GM18520 (cell line): ENCODE measurements at regions not wholly inside any gene's neighbourhood (a gene's known extent, or its start where the extent isn't known, plus 50 kb on each side); places are given as distances from the start of the nearest gene placed in this dataset.

Experiments
- ATAC-seq: cut with Tn5 transposase; IDR thresholded peaks from one replicate; pipeline ENCODE4 v1.9.1; 2021; ENCODE audit not compliant: unreplicated experiment

DNA sequence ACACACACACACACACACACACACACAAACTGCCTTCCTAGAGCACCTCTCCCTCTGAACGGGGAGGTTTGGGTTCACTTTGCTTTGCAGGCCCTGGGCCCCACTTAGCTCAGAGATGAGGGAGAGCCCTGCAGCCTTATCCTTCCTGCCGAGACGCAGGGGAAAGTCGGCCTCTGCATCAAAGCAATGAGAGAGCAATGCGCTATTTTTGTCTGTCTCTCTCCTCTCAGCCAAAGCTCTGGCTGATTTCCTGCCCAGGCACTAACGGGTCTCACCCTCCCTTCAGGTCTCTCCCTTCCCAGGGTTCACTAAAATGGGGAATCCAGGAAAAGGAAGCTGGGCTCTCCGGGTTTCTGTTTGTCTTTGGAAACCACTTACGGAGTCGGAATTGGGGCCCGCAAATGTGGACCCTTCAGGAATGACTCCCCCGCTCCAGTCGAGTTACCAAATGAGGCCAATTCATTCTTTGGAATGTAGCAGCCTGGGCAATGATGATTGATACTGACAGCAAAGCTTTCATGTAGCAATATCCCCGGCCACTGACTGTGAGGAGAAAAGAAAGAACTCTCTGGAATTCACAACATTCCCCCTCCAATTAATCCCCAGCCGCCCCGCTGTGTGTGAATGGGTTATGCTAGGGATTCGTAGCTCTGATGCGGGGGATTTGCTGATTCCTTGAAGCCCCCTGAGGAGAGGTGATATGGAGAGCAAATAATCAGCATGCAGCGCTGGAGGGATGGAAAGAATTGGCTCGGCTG is 61.5 kb upstream of the WLS start:
- ATAC-seq, result no peak

DNA sequence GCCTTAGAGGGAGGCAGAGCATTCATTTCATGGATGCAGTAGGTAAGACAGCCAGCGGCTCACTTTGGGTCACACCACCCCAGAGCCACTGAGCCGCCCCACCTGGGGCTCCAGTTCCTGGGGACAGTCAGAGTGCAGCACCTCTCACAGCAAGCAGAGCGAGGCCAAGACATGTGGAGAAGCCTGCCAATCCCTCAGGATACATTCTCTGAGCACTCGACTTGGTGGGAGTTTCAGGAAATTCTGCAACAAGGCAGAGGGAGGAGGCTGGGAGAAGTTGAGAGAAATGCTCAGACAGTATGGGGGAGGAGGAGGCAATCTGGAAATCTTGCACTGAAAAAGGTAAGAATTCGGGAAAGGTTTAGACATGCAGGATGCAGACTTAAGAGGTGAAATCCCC is 60.8 kb upstream of the WLS start:
- no peak for ATAC-seq

DNA sequence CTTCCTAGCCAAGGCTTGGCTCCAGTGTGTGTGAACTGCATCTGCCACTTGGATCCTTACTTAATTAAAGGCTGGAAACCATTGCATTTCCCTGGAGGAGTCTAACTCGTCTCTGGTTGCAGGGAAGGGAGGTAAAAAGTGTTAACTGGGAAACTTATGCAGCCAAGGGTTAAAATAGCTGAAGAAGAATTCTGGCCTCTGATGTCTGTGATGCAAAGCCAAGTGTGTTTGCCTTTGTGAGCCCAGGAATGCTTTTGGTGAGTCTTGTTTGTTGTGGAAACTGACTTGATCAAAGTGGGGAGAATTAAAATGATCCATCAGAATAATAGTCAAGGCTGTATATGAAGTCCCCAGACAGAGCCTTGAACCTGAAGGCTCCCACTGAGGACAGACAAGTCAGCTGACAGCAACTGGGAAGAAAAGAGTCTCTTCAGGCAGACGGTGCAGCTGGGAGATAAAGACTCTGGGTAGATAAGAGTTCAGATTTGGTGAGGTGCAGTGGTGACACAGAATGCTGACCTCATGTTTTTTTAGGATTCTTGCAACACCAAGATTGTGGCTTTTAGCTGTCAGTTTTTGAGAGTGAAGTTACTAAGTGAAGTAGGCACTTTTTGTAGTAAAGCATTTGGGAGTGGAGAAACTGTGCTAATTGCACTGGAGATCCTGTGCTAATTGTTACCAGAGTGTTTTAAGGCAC is 59.5 kb upstream of the WLS start:
- no peak for ATAC-seq

DNA sequence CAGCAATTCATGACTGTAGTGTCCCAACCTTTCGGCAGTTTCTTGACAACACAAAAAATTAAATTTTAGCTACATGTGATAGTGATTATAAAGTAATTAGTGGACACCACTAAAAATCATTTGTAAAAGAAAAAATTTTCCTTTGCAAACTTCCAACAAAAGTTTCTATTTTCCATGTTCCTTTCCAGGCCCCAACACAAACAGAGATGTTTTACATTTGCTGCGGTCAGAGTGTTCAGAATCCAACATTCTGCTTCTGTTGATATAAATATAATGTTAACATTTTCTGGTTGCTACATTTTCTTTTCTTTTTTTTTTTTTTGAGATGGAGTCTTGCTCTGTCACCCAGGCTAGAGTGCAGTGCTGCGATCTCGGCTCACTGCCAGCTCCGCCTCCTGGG is 54.9 kb upstream of the WLS start:
- ATAC-seq, result no peak

DNA sequence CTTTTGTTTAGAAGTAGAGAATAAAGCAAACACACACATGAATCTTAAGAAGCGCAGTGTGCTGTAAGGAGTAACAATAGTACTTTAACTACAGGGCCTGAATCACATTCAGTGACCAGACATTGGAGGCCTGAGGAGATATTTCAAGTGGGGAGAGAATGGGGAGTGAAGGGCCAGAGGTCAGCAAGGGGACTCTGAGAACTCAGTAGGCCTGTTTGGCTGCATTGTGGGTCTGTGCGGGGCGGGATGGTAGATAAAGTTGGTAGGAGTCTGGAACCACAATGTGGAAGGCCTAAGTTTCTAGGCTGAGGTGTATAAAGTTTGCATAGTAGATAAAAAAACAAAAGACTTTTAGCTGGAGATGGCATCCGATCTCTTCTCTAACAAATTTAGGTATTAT is 52.7 kb upstream of the WLS start:
- ATAC-seq, result no peak

DNA sequence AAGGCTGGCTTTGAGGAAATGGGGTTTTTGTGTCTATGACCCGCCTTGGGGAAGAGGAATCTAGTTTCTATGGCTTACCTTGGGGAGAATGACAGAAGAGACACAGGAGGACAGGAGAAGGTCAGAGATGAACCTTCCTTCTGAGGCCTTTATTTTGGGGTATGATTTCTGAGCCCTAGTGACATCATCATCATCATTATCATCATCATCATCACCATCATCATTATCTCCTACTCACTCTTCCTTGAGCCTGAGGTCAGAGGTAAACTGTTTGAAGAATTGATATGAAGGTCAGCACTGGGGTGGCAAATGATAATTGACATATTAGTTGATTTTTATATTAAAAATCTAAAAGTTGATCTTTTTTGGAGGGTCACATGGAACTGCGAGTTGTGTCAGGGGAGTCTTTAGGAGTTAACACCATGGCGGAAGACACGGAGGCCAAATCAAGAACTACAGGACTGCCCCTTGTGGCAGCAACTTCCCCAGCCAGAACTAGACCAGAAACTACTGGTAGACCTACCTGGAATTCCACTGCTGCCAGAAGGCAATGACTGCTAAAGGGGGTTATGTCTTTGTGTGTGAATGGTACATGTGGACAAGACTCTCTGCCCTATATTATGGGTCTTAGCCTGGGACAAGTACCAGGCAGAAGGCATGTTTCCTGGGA is 49.8 kb upstream of the WLS start:
- ATAC-seq, result no peak
